LNCAP (cell line): ENCODE measurements at regions not wholly inside any gene's neighbourhood (a gene's known extent, or its start where the extent isn't known, plus 50 kb on each side); places are given as distances from the start of the nearest gene placed in this dataset.

Experiments
- TF ChIP-seq, protein P1 (sequence below): fragments of 450-650 bp; IDR thresholded peaks from 2 replicates; pipeline ENCODE4 v1.5.1; 2017; ENCODE audit warnings: mild to moderate bottlenecking

GRCh38 chr2:12400543-12400942 is 316.2 kb upstream of the TRIB2 start:
- TF ChIP-seq, protein P1, sequence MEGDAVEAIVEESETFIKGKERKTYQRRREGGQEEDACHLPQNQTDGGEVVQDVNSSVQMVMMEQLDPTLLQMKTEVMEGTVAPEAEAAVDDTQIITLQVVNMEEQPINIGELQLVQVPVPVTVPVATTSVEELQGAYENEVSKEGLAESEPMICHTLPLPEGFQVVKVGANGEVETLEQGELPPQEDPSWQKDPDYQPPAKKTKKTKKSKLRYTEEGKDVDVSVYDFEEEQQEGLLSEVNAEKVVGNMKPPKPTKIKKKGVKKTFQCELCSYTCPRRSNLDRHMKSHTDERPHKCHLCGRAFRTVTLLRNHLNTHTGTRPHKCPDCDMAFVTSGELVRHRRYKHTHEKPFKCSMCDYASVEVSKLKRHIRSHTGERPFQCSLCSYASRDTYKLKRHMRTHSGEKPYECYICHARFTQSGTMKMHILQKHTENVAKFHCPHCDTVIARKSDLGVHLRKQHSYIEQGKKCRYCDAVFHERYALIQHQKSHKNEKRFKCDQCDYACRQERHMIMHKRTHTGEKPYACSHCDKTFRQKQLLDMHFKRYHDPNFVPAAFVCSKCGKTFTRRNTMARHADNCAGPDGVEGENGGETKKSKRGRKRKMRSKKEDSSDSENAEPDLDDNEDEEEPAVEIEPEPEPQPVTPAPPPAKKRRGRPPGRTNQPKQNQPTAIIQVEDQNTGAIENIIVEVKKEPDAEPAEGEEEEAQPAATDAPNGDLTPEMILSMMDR: no peak

GRCh38 chr2:12402440-12403139 is 314.1 kb upstream of the TRIB2 start:
- TF ChIP-seq, protein P1: no peak

GRCh38 chr2:12404497-12404896 is 312.2 kb upstream of the TRIB2 start:
- TF ChIP-seq, protein P1: no peak

DNA sequence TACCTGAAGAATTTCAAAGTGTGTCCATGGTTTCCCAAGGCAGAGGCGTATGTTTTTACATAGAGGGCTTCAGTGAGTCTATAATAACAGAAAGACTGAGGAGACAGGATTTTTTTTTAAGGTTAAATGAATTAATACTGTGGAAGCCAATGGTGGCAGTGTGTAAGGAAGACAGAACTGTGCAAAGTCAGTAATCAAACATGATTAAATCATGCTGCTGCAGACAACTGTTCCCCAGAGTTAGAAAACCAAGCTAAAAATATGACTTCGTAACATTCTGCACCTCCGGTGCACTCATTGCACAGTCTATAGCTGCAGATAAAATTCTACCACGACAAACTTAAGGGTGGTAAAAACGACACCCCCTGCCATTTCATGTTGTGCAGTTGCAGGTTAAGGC is 309.6 kb upstream of the TRIB2 start:
- TF ChIP-seq, protein P1: no peak

- TF ChIP-seq, protein P1: no peak
Observed at GRCh38 chr2:12412898-12413305, 303.8 kb upstream of the TRIB2 start.

DNA sequence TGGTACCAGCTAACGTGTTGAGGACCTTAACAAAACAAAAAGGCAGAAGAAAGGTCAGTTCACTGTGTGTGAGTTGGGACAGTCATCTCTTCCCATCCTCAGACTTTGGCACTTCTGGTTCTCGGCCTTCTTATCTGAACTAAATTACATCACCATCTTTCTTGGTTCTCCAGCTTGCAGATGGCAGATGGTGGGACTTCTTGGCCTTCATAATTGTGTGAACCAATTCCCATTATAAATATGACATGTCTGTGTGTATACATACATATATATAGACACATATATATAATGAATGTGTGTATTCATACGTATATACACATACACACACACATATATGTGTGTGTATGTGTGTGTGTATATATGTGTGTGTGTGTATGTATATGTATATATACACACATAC is 301.2 kb upstream of the TRIB2 start:
- TF ChIP-seq, protein P1: no peak

GRCh38 chr2:12416600-12416999 is 300.1 kb upstream of the TRIB2 start:
- TF ChIP-seq, protein P1: peak; percentile 19; the same call in 1 of the 2 replicates

DNA sequence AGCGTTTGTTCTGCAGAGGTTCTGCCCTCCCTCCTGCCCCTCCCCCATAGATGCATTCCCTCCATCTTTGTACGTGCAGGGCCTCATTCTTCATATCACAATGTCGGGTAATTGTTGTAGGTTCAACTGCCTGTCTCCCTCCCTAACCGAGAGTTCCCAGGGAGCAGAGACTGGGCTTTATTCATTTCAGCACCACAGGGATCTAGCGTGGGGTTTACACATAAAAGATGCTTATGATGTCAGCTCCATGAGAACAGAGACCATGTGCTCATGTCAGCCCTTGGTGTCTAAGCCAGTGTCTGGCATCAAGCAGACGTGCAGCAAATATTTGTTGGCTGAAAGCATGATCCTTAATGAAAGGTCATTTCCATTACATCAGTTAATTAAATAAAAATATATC is 298.9 kb upstream of the TRIB2 start:
- TF ChIP-seq, protein P1: no peak
